GM13976 (cell line): ENCODE measurements at regions not wholly inside any gene's neighbourhood (a gene's known extent, or its start where the extent isn't known, plus 50 kb on each side); places are given as distances from the start of the nearest gene placed in this dataset.

Source experiments
- DNase-seq: peaks from one replicate; pipeline ENCODE4 v3.0.0; 2012; ENCODE audit warnings: low spot score
- in situ Hi-C: fragments of 300-500 bp; cut with MboI; formaldehyde crosslinking; loops from one replicate; pipeline ENCODE4 v1.12.0; 2022; ENCODE audit warnings: low sequenced_read_pairs, mixed read lengths, inconsistent platforms; ENCODE audit not compliant: unreplicated experiment
- TF ChIP-seq, protein P1 (sequence below): IDR thresholded peaks from 2 replicates; pipeline ENCODE4 v1.5.1; 2012; ENCODE audit warnings: borderline replicate concordance, mild to moderate bottlenecking; ENCODE audit not compliant: insufficient read depth; ENCODE audit errors: extremely low read depth, missing control alignments, control extremely low read depth

DNA sequence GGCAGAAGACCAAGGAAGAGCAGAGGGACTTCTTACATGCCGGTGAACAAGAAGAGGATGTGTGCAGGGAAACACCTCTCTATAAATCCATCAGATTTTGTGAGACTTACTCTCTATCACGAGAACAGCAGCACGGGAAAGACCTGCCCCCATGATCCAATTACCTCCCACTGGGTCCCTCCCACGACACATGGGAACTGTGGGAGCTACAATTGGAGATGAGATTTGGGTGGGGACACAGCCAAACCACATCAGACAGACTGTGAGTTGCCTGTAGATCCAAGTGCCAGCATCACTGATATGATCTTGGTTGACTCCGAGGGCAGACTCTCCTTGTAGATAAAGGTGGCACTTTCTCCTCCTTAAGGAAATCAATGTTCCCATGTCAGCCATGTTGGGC is 414.8 kb upstream of the JARID2 start:
- no peak for DNase-seq
- TF ChIP-seq, protein P1, sequence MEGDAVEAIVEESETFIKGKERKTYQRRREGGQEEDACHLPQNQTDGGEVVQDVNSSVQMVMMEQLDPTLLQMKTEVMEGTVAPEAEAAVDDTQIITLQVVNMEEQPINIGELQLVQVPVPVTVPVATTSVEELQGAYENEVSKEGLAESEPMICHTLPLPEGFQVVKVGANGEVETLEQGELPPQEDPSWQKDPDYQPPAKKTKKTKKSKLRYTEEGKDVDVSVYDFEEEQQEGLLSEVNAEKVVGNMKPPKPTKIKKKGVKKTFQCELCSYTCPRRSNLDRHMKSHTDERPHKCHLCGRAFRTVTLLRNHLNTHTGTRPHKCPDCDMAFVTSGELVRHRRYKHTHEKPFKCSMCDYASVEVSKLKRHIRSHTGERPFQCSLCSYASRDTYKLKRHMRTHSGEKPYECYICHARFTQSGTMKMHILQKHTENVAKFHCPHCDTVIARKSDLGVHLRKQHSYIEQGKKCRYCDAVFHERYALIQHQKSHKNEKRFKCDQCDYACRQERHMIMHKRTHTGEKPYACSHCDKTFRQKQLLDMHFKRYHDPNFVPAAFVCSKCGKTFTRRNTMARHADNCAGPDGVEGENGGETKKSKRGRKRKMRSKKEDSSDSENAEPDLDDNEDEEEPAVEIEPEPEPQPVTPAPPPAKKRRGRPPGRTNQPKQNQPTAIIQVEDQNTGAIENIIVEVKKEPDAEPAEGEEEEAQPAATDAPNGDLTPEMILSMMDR, result no peak
- in situ Hi-C loops, result no loop called here

DNA sequence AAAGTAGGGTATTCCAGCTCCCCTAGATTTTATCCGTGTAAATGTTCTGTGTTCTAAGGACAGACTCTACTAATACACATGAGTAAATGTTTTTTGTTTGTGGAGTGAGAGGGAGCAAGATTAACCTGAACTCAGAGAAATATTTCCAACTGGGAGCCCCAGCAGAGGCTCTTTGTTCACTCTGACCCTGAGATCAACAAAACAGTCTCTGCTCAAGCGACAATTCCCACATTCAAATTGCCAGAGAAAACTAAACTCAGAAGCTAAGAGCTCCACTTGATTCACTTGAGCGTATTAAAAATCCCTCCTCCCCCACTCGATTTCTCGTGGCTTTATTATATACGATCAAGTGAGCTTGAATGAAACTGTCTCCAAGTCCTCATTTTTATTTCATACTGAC is 413.9 kb upstream of the JARID2 start:
- TF ChIP-seq, protein P1, result no peak
- in situ Hi-C loops, result no loop called here
- DNase-seq, result no peak

DNA sequence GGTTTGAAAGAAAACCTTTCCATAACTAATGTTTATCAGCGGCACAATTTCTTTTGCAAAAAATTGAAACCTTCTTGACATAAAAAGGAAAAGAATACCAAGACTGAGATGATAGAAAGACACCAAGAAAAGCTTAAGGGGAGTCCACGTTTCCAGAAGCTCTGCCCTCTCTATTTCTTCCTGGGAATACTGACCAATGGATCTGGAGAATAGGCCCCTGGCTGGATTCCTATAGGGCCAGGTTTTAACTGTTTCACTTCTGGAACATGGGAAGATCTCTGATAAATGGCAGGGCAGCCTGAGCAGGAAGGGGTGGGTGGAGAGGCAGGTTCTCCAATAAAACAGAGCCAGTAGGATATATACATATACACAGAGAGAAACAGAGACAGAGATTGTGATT is 413.4 kb upstream of the JARID2 start:
- in situ Hi-C loops, result no loop called here
- no peak for DNase-seq
- TF ChIP-seq, protein P1, result no peak

DNA sequence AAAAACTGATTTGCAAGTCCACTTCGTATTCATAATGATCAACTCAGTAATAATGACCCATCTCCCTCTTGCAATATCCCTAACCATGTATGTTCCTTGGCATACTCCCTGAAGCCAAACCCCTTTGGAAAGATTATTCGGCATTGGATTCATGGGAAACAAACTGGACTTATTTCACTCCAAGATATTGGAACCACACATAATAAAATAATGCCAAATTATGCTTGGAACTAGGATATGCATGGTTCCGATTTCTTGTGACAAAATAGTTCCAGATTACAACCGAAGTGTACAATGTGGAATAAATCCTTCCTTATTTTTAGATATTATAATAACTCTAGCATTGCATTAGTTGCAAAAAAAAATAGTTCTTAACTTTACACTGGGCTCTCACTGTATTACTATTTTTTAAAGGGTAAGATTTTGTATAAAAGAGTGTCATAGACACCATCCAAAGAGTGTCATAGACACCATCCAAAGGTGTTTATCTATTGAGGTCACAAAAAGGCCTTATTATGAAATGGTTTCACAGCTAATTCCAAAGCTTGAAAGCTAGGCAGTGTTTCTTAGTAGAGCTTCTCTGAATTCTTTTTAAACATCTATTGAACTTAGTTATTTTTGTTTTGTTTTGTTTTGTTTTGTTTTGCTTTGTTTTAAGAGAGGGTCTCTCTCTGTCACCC is 410.9 kb upstream of the JARID2 start:
- TF ChIP-seq, protein P1, result no peak
- no peak for DNase-seq
- in situ Hi-C loops, result no loop called here

DNA sequence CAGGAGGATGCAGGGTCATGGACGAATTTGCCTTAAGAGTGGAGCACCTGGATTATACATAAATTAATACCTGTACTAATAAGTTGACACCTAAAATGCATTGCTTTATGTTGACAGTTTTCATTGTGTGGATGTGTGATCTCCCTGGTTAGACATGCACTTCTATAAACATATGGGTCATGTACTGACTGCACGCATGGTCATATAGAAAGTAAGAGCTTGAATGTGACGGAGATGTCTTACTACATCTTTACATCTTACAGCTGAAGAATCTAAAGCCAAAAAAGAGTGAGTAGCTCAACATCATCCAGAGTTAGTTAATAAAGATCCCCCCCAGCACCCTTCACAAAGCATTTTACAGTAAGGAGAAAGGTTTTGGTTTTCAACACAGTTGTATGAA is 408.4 kb upstream of the JARID2 start:
- TF ChIP-seq, protein P1, result no peak
- in situ Hi-C loops, result no loop called here
- no peak for DNase-seq

DNA sequence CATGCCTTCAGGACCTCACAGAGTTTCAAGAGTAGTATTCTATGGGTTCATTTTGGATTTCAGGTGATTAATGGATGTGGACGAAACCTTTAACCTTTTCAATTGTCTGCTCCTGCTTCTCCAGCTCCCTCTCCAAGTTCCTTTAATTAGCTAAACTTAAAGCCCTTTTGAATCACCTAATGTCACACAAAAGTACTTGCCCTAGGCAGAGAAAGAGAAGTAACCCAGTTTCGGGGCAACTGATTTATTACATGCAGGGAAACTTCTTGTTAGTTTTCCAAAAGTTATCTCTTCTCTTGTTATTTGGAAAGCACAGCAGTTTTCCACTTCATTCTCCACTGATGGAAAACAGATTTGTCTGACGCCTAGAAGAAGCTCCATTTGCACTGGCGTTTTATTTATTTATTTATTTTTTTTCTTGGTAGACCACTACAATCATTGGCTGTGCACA is 407.7 kb upstream of the JARID2 start:
- in situ Hi-C loops, result no loop called here
- no peak for DNase-seq
- TF ChIP-seq, protein P1, result no peak
